ENCODE measurements at regions not wholly inside any gene's neighbourhood (a gene's known extent, or its start where the extent isn't known, plus 50 kb on each side); places are given as distances from the start of the nearest gene placed in this dataset.
"Not testable (repeated sequence)": the region's sequence is repeated elsewhere in the genome, so short reads cannot be mapped to it uniquely, and the experiment has no call there.

GRCh38 chr22:19603346-19603745 lies 79.1 kb upstream of the CLDN5 start:
- not testable (repeated sequence) for ATAC-seq

DNA sequence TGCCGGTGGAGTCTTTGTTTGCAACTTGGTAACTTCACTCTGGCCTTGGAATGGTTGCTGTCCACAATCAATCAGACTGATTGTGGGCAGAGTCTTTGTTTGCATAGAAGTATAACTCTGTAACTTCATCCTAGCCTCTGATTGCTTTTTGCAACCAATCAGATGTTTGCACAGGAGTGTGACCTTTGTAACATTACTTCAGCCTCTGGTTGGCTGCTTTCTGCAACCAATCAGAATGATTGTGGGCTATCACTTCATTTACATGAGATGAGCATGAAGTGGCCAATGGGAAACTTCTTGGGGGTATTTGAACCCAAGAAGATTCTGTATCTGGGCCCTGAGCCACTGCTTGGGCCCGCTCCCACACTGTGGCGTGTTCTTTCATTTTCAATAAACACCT lies 79.6 kb upstream of the CLDN5 start:
- no peak for ATAC-seq

GRCh38 chr22:19604711-19605268 lies 80.6 kb upstream of the CLDN5 start:
- ATAC-seq: no peak

DNA sequence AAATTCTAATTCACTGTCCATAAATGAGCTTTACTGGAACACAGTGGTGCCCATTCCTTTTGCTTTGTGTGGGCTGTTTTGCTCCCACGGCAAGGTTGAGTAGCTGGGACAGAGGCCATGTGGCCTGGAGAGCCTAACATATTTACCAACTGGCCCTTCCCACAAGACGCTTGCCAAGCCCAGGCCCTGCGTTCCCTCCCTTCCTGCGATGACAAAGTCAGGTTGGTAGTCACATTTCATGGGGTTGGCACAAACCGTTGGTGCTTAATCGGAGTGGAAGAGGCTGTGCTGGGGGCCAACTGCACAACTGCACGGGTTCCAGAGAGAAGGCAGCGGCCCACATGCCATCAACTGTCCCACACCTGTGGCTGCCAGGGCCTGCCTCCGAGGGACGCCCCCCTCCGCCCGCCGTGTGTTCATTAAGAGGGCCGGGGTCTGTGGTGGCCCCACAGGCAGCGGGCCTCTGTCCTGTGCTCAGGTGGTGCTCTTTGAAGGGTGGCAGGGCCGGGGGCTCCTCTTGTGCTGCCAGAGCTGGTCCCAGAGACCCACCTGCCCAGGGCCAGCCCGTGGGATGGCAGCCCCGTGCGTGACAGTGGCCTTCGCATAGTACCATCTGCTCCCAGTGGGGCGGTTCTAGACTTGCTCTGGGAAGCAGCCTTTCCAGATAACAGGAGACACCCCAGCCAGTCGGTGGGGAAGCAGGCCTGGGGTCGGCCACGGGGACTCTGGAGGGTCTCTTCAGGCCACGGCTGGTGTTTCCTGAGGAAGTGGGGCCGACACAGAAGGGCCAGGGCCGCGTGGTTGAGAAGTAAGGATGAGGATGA lies 81.5 kb upstream of the CLDN5 start:
- ATAC-seq: no peak

DNA sequence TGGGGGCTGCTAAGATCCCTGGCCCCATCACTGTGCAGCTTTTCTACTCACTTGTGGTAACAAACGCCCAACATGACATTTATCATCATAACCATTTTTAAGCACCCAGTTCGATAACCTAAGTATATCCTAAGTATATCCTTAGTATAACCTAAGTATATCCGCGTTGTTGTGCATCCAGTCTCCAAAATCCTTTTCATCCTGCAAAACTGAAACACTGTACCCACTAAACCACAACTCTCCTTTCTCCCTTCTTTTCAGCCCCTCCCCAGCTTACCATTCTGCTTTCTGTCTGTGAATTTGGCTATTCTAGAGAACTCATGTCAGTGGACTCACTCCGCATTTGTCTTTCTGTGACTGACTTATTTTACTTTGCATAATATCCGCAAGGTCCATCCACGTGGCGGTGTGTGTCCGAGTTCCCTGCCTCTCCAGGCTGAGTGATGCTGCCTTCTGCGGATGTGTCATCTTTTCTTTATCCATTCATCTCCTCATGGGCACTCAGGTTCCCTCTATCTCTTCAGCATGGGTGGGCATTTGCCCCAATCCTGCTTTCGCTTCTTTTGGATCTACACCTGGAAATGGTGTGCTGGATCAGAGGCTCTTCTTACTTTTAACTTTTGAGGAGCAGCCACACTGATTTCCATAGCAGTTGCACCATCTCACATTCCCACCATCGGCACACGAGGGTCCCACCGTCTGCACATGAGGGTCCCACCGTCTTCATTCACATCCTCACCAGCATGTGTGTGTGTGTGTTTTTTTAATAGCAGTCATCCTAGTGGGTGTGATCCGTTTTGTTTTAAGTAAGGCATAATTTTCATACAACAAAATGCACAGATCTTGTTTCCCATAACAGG lies 82.4 kb upstream of the CLDN5 start:
- no peak for ATAC-seq

- ATAC-seq: peak; percentile 89
Measured at GRCh38 chr22:19607192-19608002, 83.2 kb upstream of the CLDN5 start.

DNA sequence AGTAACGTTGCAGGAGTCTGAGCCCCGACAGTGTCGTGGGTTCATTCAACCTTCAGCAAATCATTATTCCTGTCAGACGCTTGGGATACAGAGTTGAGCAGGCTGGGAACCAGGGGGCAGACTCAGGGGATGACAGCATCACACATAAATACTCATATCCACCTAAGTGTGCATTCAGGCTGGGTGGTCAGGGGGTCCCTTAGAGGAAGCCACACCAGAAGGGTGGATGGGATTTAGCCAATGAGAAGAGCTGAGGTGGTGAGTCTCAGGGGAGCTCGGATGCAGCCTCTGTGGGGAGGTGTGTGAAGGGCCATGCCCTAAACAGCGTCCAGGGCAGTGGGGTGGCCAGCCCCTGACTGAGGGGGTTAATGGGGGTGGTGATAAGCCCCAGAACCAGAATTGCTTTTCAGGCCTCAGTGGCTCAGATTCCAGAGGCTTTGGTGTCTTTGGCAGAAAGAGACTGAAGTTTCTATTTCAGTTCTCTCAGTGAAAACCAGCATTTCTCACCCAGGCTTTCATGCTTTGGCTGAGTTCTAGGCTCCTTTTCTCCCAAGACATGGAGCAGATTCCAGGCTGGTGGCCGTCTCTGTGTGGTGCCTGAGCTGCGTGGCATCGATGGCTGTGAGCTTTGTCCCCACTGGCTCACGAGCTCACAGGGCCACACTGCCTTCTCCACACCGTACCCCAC lies 83.9 kb upstream of the CLDN5 start:
- ATAC-seq: no peak

DNA sequence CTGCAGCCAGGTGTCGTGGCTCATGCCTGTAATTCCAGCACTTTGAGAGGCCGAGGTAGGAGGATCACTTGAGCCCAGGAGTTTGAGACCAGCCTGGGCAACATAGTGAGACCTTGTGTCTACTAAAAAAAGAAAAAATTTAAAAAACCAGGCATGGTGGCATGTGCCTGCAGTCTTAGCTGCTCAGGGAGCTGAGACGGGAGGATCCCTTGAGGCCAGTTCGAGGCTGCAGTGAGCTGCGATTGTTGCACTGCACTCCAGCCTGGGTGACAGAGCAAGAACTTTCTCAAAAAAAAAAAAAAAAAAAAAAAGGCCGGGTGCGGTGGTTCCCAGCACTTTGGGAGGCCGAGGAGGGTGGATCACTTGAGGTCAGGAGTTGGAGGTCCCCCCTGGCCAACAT lies 85.5 kb upstream of the CLDN5 start:
- not testable (repeated sequence) for ATAC-seq

DNA sequence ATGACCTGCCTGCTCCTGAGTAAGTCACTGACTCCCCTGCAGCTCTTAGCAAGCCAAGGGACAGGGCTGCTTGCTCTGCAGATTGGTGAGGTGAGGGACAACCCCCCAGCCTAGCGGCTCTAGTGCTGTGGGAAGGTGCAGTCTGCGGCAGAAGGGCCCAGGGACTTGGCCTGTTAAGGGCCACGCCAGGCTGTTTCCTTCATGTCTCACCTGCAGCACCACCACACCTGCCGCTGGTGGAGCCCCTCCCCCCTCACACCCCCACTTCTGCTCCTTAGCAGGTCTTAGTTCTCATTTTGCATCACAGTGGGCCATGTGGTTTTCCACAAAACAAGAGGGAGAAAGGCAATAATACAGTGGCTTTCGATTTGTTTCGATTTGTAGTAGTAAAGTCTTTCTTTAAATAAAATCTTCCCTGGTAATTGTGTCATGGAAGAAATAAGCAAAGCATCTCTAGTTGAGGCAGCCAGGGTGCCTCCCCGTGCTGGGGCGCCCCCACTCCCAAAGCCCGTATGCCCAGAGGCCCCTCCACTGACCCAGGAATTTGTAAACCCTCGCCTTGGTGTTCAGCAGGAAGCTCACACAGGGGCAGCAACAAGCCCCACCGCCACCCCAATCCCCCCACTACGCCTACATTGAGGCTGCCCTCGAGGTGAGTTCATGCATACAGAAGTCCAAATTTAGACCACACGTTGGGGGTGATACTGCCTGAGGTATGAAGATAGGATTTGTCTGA lies 86.5 kb upstream of the CLDN5 start:
- no peak for ATAC-seq

DNA sequence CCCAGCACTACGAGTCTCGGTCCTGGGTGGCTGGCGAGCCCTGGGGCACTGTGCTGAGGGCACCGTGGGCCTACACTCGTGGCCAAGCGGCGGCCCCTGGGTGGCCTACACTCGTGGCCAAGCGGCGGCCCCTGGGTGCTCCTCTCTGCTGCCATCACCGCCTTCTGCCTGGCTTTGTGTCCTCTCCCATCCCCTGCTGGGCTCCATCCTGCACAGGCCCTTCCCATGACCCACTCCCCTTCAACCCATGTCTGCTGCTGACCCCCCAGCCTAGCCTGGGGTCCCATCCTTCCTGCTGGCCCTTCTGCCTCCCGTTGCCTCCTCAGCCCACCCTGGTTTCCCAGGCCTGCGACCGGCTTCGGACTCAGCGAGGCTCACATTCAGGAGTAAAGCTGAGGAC lies 87.4 kb upstream of the CLDN5 start:
- ATAC-seq: no peak

DNA sequence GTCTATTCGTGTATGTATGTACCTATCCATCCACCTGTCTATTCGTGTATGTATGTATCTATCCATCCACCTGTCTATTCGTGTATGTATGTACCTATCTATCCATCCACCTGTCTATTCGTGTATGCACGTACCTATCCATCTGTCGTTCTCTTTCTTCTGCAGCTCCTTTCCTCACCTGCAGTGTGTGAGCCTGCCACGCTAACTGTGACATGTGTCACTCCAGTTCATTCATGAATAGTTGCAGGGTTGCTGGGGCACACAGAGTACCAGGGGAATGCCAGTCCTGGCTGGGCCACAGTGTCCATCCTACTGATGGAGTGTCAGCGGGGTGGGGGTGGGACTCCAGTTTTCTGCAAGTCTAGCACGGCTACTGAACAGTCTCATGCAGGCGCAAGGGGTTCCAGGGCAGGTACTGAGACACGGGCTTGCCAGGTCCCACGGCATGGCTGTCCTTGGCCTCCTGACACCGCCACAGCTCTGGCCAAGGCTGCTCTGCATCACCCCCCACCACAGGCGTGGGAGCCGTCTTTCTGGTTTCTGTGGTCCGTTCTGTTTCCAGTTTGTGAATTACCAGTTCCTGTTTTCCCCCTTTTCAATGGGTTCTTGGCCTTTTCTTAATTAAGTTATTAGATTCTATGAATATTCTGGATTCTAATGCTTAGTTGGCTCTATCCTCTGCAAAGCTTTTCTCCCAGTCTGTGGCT lies 88.8 kb upstream of the CLDN5 start:
- ATAC-seq: no peak

GRCh38 chr22:19614536-19614863 lies 90.3 kb upstream of the CLDN5 start:
- no peak for ATAC-seq

GRCh38 chr22:19615001-19615461 lies 90.8 kb upstream of the CLDN5 start:
- ATAC-seq: no peak

GRCh38 chr22:19615867-19616581 lies 91.8 kb upstream of the CLDN5 start:
- ATAC-seq: no peak

DNA sequence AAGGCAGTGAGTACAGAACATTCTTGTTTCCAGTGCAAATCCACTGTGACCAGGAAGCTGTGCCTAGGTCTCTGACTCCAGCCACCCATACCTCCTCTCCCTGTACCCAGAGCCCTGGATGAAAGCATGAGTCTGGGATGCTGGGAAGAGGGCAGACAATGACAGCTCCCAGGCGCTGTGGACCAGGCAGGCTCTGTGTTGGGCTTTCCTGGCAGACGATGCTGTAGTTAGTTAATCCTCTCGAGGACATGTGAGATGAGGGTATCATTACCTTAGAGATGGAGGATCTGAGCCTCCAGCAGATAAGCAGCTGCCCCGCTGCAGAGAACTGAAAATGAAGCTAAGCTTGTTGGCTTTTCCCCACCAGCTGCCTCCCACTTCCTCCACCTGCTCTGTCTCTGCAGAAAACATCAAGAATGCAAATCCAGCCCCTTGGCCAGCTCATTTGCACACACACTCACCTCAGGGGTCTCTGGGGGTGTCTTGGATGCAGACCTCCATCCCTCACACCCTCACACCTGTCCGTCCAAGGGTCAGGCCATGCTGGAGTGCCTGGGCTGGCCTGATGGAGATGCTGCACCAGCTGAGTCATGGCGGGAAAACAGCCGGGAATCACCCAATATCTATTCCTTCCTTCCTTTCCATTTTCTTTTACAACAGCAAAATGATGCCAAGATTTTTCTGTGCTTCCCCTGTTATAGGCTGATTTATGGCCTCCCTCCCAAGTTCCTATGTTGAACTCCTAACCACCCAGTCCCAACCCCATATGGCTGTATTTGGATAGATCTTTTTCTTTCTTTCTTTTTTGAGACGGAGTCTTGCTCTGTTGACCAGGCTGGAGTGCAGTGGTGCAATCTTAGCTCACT lies 94.9 kb upstream of the SEPTIN5 start:
- no peak for ATAC-seq

- ATAC-seq: no peak
Measured at GRCh38 chr22:19620742-19621371, 93.4 kb upstream of the SEPTIN5 start.

GRCh38 chr22:19621373-19622060 lies 92.8 kb upstream of the SEPTIN5 start:
- ATAC-seq: no peak

- ATAC-seq: peak; percentile 18
Measured at GRCh38 chr22:19622061-19622441, 92.3 kb upstream of the SEPTIN5 start.
